MM.1S (cell line): ENCODE measurements at regions not wholly inside any gene's neighbourhood (a gene's known extent, or its start where the extent isn't known, plus 50 kb on each side); places are given as distances from the start of the nearest gene placed in this dataset.

Experiments used
- DNase-seq: peaks from one replicate; pipeline ENCODE4 v3.0.0-alpha.2; 2015
- H2AFZ ChIP-seq: fragments of 300-600 bp; sonication (generic); 2 replicates; pipeline ENCODE4 v1.6.0; 2016; ENCODE audit warnings: antibody characterized with exemption, low read length
- H3F3A ChIP-seq: fragments of 300-600 bp; sonication (generic); 2 replicates; pipeline ENCODE4 v1.6.1; 2016; ENCODE audit warnings: mild to moderate bottlenecking, antibody characterized with exemption, low read length, moderate library complexity, mixed read lengths; ENCODE audit not compliant: insufficient read depth
- H3K27ac ChIP-seq: fragments of 300-600 bp; sonication (generic); 2 replicates; pipeline ENCODE4 v1.5.1; 2016; ENCODE audit warnings: mild to moderate bottlenecking, low read length
- H3K27me3 ChIP-seq: fragments of 300-600 bp; sonication (generic); replicated peaks from 2 replicates; pipeline ENCODE4 v1.6.0; 2016; ENCODE audit warnings: low read length; ENCODE audit not compliant: insufficient read depth
- H3K36me3 ChIP-seq: fragments of 300-600 bp; sonication (generic); replicated peaks from 2 replicates; pipeline ENCODE4 v1.6.1; 2016; ENCODE audit warnings: mild to moderate bottlenecking, low read length, mixed read lengths; ENCODE audit not compliant: insufficient read depth
- H3K4me1 ChIP-seq: fragments of 300-600 bp; sonication (generic); 2 replicates; pipeline ENCODE4 v1.6.1; 2016; ENCODE audit warnings: low read length, mixed read lengths
- H3K4me2 ChIP-seq: fragments of 300-600 bp; sonication (generic); 2 replicates; pipeline ENCODE4 v1.6.0; 2016; ENCODE audit warnings: low read depth, low read length
- H3K4me3 ChIP-seq: fragments of 300-600 bp; sonication (generic); 2 replicates; pipeline ENCODE4 v1.5.1; 2016; ENCODE audit warnings: low read length, mixed read lengths
- H3K79me2 ChIP-seq: fragments of 300-600 bp; sonication (generic); 2 replicates; pipeline ENCODE4 v1.6.1; 2016; ENCODE audit warnings: mixed run types, low read length, mixed read lengths
- H3K9ac ChIP-seq: fragments of 300-600 bp; sonication (generic); 2 replicates; pipeline ENCODE4 v1.6.1; 2016; ENCODE audit warnings: low read length, mixed read lengths
- H3K9me2 ChIP-seq: fragments of 300-600 bp; sonication (generic); replicated peaks from 2 replicates; pipeline ENCODE4 v1.6.1; 2016; ENCODE audit warnings: mild to moderate bottlenecking, low read length, mixed read lengths; ENCODE audit not compliant: insufficient read depth
- H3K9me3 ChIP-seq: fragments of 300-600 bp; sonication (generic); replicated peaks from 2 replicates; pipeline ENCODE4 v1.6.1; 2016; ENCODE audit warnings: mild to moderate bottlenecking, low read length, mixed read lengths; ENCODE audit not compliant: insufficient read depth
- H4K20me1 ChIP-seq: fragments of 300-600 bp; sonication (generic); 2 replicates; pipeline ENCODE4 v1.6.1; 2016; ENCODE audit warnings: mild to moderate bottlenecking, low read length, moderate library complexity, mixed read lengths; ENCODE audit not compliant: insufficient read depth
- CTCF ChIP-seq: fragments of 300-600 bp; sonication (generic); IDR thresholded peaks from 2 replicates; pipeline ENCODE4 v1.5.1; 2016; ENCODE audit warnings: antibody characterized with exemption, low read length, mixed read lengths
- EZH2 ChIP-seq: fragments of 300-600 bp; sonication (generic); optimal IDR thresholded peaks from 2 replicates; pipeline ENCODE3; 2017; ENCODE audit warnings: low read depth, mild to moderate bottlenecking, antibody characterized with exemption, low read length, mixed read lengths
- EZH2phosphoT487 ChIP-seq: fragments of 300-600 bp; sonication (generic); IDR thresholded peaks from 2 replicates; pipeline ENCODE4 v1.6.1; 2018; ENCODE audit warnings: antibody characterized with exemption, low read length

DNA sequence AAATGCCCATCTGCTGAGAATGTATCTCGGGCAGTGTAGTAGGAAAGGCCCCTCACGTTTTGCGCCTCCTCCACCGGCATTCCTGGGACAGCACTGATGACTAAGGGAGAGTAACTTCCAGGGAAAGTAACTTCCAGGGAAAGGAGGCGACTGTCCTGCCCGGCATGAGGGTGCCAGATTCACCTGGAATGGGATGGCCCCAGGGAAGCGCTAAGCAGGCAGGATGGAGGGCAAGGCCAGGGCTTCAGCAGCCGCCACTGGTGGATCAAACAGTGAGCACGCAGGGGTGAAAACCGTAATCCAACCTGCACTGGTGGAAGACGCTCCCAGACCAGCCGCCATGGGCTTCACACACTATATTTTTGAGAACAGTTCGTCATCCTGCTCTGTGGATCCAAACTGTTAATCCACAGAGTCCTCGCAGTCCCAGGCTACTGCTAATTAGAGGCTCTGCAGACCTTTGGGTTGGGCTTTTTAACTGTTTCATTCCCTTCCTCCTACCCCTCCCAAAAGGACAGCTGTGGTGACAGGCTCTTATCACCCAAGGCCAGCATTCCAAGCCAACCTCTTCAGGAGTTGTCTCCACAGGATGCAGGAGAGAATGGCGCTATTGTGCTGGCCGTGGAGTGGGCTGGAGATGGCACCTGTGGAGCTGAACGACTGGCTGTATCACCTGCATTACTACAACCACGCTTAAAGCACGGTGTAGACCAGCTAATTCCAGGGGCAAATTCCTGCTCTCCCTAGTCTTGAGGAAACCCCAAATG lies 178.9 kb downstream of the DLL1 start:
- no peak overlapping the region for H3K4me3 ChIP-seq
- H3K27me3 ChIP-seq: no peaks in the 10 kb centered on the region
- no peaks in the 10 kb centered on the region for H3K9me2 ChIP-seq
- no peak overlapping the region for H3K27ac ChIP-seq
- no peak overlapping the region for H3K9ac ChIP-seq
- TF ChIP-seq EZH2phosphoT487 (no peak), CTCF (no peak), EZH2 (no peak)
- no peaks in the 10 kb centered on the region for H4K20me1 ChIP-seq
- no peak overlapping the region for H2AFZ ChIP-seq
- no peaks in the 10 kb centered on the region for H3F3A ChIP-seq
- H3K9me3 ChIP-seq: no peaks in the 10 kb centered on the region
- no peak for DNase-seq
- H3K4me1 ChIP-seq: no peaks in the 10 kb centered on the region
- H3K36me3 ChIP-seq: no peaks in the 10 kb centered on the region
- no peak overlapping the region for H3K4me2 ChIP-seq
- H3K79me2 ChIP-seq: no peaks in the 10 kb centered on the region

- Histone ChIP-seq H3K79me2 (no peaks in the 10 kb centered on the region), H3K4me1 (no peaks in the 10 kb centered on the region), H3F3A (no peaks in the 10 kb centered on the region), H3K4me2 (no peak overlapping the region), H3K4me3 (no peak overlapping the region), H3K27me3 (no peaks in the 10 kb centered on the region), H3K9me2 (no peaks in the 10 kb centered on the region), H3K9me3 (no peaks in the 10 kb centered on the region), H3K27ac (no peak overlapping the region), H4K20me1 (no peaks in the 10 kb centered on the region), H2AFZ (no peak overlapping the region), H3K36me3 (no peaks in the 10 kb centered on the region), H3K9ac (no peak overlapping the region)
- DNase-seq: no peak
- TF ChIP-seq CTCF: no peak
- no peak for TF ChIP-seq EZH2phosphoT487
- no peak for TF ChIP-seq EZH2
Observed at GRCh38 chr6:170111141-170111664, 179.7 kb downstream of the DLL1 start.

GRCh38 chr6:170110201-170111140 lies 180.4 kb downstream of the DLL1 start:
- no peak overlapping the region for H3K4me3 ChIP-seq

More at GRCh38 chr6:170110201-170111140, 180.4 kb downstream of the DLL1 start:
- H3K79me2 ChIP-seq: no peaks in the 10 kb centered on the region
- no peaks in the 10 kb centered on the region for H3F3A ChIP-seq
- no peaks in the 10 kb centered on the region for H3K9me2 ChIP-seq
- no peak overlapping the region for H3K4me2 ChIP-seq
- no peak for TF ChIP-seq CTCF
- no peak for TF ChIP-seq EZH2
- TF ChIP-seq EZH2phosphoT487: no peak
- no peaks in the 10 kb centered on the region for H3K36me3 ChIP-seq
- no peak overlapping the region for H3K9ac ChIP-seq
- H4K20me1 ChIP-seq: no peaks in the 10 kb centered on the region
- H3K9me3 ChIP-seq: no peaks in the 10 kb centered on the region
- H3K27ac ChIP-seq: no peak overlapping the region
- H3K4me1 ChIP-seq: no peaks in the 10 kb centered on the region
- H2AFZ ChIP-seq: no peak overlapping the region
- no peak for DNase-seq
- no peaks in the 10 kb centered on the region for H3K27me3 ChIP-seq
